ENCODE measurements at regions not wholly inside any gene's neighbourhood (a gene's known extent, or its start where the extent isn't known, plus 50 kb on each side); places are given as distances from the start of the nearest gene placed in this dataset.

GRCh38 chr1:168907786-168908348, 178.9 kb upstream of the DPT start:
- H3K4me1 ChIP-seq (ENCODE audit: insufficient read depth, low read length, poor library complexity, severe bottlenecking), result peaks cover 4% of the 10 kb centered on the region
- H3K36me3 ChIP-seq (ENCODE audit: insufficient read depth, low read length, poor library complexity, severe bottlenecking), result no peaks in the 10 kb centered on the region
- no peak overlapping the region for H3K27ac ChIP-seq (ENCODE audit: low read depth, low read length, poor library complexity, severe bottlenecking)
- no peak for TF ChIP-seq EZH2 (IDR thresholded peaks at IDR 0.05; ENCODE audit: borderline replicate concordance, low read depth, low read length, poor library complexity, severe bottlenecking)
- no peak for TF ChIP-seq CTCF (conservative IDR thresholded peaks at IDR 0.05; ENCODE audit: low read depth, low read length)
- no peaks in the 10 kb centered on the region for H3K9me3 ChIP-seq (ENCODE audit: low read depth, low read length, poor library complexity, severe bottlenecking)
- POLR2A ChIA-PET (ENCODE audit: low non-redundant PET), result no interaction called here
- intact Hi-C loops (cut with micrococcal nuclease; ENCODE audit: unreplicated experiment), result no loop called here
- no peaks in the 10 kb centered on the region for H3K27me3 ChIP-seq (replicated peaks; ENCODE audit: insufficient read depth, low read depth, low read length, poor library complexity)
- DNase-seq (ENCODE audit: low spot score), result no peak
- CTCF ChIA-PET, result no interaction called here
- H3K4me3 ChIP-seq (ENCODE audit: low read depth, low read length, poor library complexity, severe bottlenecking), result no peak overlapping the region
- BruUV-seq (replicated peaks), result no TSS peak

- ChIA-PET POLR2A (ENCODE audit: low non-redundant PET) (no interaction called here), CTCF (no interaction called here)
- TF ChIP-seq CTCF (conservative IDR thresholded peaks at IDR 0.05; ENCODE audit: low read depth, low read length) (no peak), EZH2 (IDR thresholded peaks at IDR 0.05; ENCODE audit: borderline replicate concordance, low read depth, low read length, poor library complexity, severe bottlenecking) (no peak)
- Histone ChIP-seq H3K9me3 (ENCODE audit: low read depth, low read length, poor library complexity, severe bottlenecking) (no peaks in the 10 kb centered on the region), H3K27ac (ENCODE audit: low read depth, low read length, poor library complexity, severe bottlenecking) (no peak overlapping the region), H3K27me3 (replicated peaks; ENCODE audit: insufficient read depth, low read depth, low read length, poor library complexity) (no peaks in the 10 kb centered on the region), H3K4me3 (ENCODE audit: low read depth, low read length, poor library complexity, severe bottlenecking) (no peak overlapping the region), H3K4me1 (ENCODE audit: insufficient read depth, low read length, poor library complexity, severe bottlenecking) (no peaks in the 10 kb centered on the region), H3K36me3 (ENCODE audit: insufficient read depth, low read length, poor library complexity, severe bottlenecking) (no peaks in the 10 kb centered on the region)
- intact Hi-C loops (cut with micrococcal nuclease; ENCODE audit: unreplicated experiment), result no loop called here
- no peak for DNase-seq (ENCODE audit: low spot score)
- no TSS peak for BruUV-seq (replicated peaks)
Measured at GRCh38 chr1:168910403-168910802, 181.4 kb upstream of the DPT start.

GRCh38 chr1:168911370-168911769, 182.4 kb upstream of the DPT start:
- ChIA-PET CTCF (no interaction called here), POLR2A (ENCODE audit: low non-redundant PET) (no interaction called here)
- no peaks in the 10 kb centered on the region for H3K4me1 ChIP-seq (ENCODE audit: insufficient read depth, low read length, poor library complexity, severe bottlenecking)
- DNase-seq (ENCODE audit: low spot score), result no peak
- intact Hi-C loops (cut with micrococcal nuclease; ENCODE audit: unreplicated experiment), result no loop called here
- H3K9me3 ChIP-seq (ENCODE audit: low read depth, low read length, poor library complexity, severe bottlenecking), result no peaks in the 10 kb centered on the region
- BruUV-seq (replicated peaks), result no TSS peak
- no peaks in the 10 kb centered on the region for H3K27me3 ChIP-seq (replicated peaks; ENCODE audit: insufficient read depth, low read depth, low read length, poor library complexity)
- H3K4me3 ChIP-seq (ENCODE audit: low read depth, low read length, poor library complexity, severe bottlenecking), result no peak overlapping the region
- no peaks in the 10 kb centered on the region for H3K36me3 ChIP-seq (ENCODE audit: insufficient read depth, low read length, poor library complexity, severe bottlenecking)
- TF ChIP-seq CTCF (conservative IDR thresholded peaks at IDR 0.05; ENCODE audit: low read depth, low read length), result no peak
- no peak for TF ChIP-seq EZH2 (IDR thresholded peaks at IDR 0.05; ENCODE audit: borderline replicate concordance, low read depth, low read length, poor library complexity, severe bottlenecking)
- no peak overlapping the region for H3K27ac ChIP-seq (ENCODE audit: low read depth, low read length, poor library complexity, severe bottlenecking)
